ENCODE measurements at regions not wholly inside any gene's neighbourhood (a gene's known extent, or its start where the extent isn't known, plus 50 kb on each side); places are given as distances from the start of the nearest gene placed in this dataset.

DNA sequence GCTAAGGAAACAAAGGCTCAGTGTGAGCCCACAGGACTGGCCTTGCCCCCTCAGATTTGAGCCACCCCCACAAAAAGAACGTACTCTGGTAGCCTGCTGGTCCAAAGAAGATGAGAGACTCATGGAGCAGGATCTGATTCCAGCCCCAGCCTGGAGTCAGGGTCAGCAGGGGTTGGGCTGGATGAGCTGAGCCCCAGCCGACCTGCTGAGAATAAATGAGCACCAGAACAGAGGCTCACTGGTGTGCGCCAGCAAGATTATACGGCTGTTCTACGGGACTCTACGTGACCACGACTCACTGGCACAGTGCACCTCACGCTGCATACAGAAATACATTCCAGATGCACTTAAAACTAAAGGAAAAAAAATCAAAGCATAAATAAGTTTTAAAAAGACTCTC is 186.0 kb upstream of the RPL38 start:
- Histone ChIP-seq H3K27me3 (ENCODE audit: insufficient read depth, low read length, poor library complexity) (no peaks in the 10 kb centered on the region), H4K5ac (ENCODE audit: low read length) (no peak overlapping the region), H4K8ac (ENCODE audit: low read depth, low read length) (no peak overlapping the region), H3K4me3 (ENCODE audit: low read length) (no peak overlapping the region), H2AK5ac (ENCODE audit: low read length) (no peak overlapping the region), H3K27ac (ENCODE audit: low read depth, low read length) (no peak overlapping the region), H3K18ac (ENCODE audit: low read length) (no peak overlapping the region), H3K4me2 (ENCODE audit: low read length) (no peak overlapping the region), H3K23ac (ENCODE audit: low read length) (no peak overlapping the region), H3K36me3 (ENCODE audit: control insufficient read depth, insufficient read depth, low read length) (no peaks in the 10 kb centered on the region), H3K79me2 (ENCODE audit: control insufficient read depth, insufficient read depth, low read length) (no peaks in the 10 kb centered on the region), H3K79me1 (ENCODE audit: low read length) (no peaks in the 10 kb centered on the region), H3K9ac (ENCODE audit: low read length) (no peak overlapping the region), H3K4me1 (ENCODE audit: control insufficient read depth, low read depth, low read length) (peaks cover 7% of the 10 kb centered on the region), H2BK120ac (ENCODE audit: low read depth, low read length) (no peak overlapping the region), H2BK5ac (ENCODE audit: low read length) (no peak overlapping the region), H2BK15ac (replicated peaks; ENCODE audit: low read depth) (no peak overlapping the region), H3K4ac (ENCODE audit: low read depth, low read length) (no peak overlapping the region), H3K56ac (ENCODE audit: low read length) (no peak overlapping the region)
- no peak for DNase-seq
- WGBS (ENCODE audit: extremely low coverage, insufficient coverage, low lambda C conversion rate), result no CpG with 5 or more reads among the region's 8 CpGs

GRCh38 chr17:74018115-74018514 is 185.4 kb upstream of the RPL38 start:
- Histone ChIP-seq H3K36me3 (ENCODE audit: control insufficient read depth, insufficient read depth, low read length) (no peaks in the 10 kb centered on the region), H3K4me3 (ENCODE audit: low read length) (no peak overlapping the region), H3K4me1 (ENCODE audit: control insufficient read depth, low read depth, low read length) (peaks cover 7% of the 10 kb centered on the region), H2AK5ac (ENCODE audit: low read length) (no peak overlapping the region), H3K79me2 (ENCODE audit: control insufficient read depth, insufficient read depth, low read length) (no peaks in the 10 kb centered on the region), H3K27ac (ENCODE audit: low read depth, low read length) (no peak overlapping the region), H3K79me1 (ENCODE audit: low read length) (no peaks in the 10 kb centered on the region), H2BK5ac (ENCODE audit: low read length) (no peak overlapping the region), H3K18ac (ENCODE audit: low read length) (no peak overlapping the region), H2BK120ac (ENCODE audit: low read depth, low read length) (no peak overlapping the region), H2BK15ac (replicated peaks; ENCODE audit: low read depth) (no peak overlapping the region), H3K9ac (ENCODE audit: low read length) (no peak overlapping the region), H3K27me3 (ENCODE audit: insufficient read depth, low read length, poor library complexity) (no peaks in the 10 kb centered on the region), H3K4me2 (ENCODE audit: low read length) (no peak overlapping the region), H3K56ac (ENCODE audit: low read length) (no peak overlapping the region), H3K4ac (ENCODE audit: low read depth, low read length) (no peak overlapping the region), H3K23ac (ENCODE audit: low read length) (no peak overlapping the region), H4K5ac (ENCODE audit: low read length) (no peak overlapping the region), H4K8ac (ENCODE audit: low read depth, low read length) (no peak overlapping the region)
- no CpG with 5 or more reads among the region's 4 CpGs for WGBS (ENCODE audit: extremely low coverage, insufficient coverage, low lambda C conversion rate)
- DNase-seq, result no peak

DNA sequence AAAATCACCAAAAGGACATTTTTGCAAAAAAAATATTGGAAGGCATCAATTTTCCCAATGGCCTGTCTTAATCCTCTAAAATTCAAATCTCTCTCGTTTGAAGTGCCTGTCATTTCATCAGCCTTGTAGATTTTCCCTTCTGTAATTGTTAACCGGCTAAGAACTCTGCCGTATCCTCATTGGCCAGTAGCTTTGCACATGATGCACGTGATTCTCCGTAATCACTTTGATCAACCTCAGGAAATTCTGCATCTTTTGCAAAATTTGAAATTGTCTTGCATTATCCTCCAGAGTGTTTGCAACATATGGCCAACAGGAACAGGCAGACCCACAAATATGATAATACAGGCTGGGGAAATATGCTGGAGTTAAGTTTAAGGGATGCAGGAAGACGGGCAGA is 184.2 kb upstream of the RPL38 start:
- no peak overlapping the region for H2BK5ac ChIP-seq (ENCODE audit: low read length)
- no peak overlapping the region for H2BK15ac ChIP-seq (replicated peaks; ENCODE audit: low read depth)
- no peak overlapping the region for H3K23ac ChIP-seq (ENCODE audit: low read length)
- no peak overlapping the region for H4K8ac ChIP-seq (ENCODE audit: low read depth, low read length)
- H3K9ac ChIP-seq (ENCODE audit: low read length), result no peak overlapping the region
- no peak overlapping the region for H3K4ac ChIP-seq (ENCODE audit: low read depth, low read length)
- H3K56ac ChIP-seq (ENCODE audit: low read length), result no peak overlapping the region
- H2AK5ac ChIP-seq (ENCODE audit: low read length), result no peak overlapping the region
- H3K27me3 ChIP-seq (ENCODE audit: insufficient read depth, low read length, poor library complexity), result no peaks in the 10 kb centered on the region
- peaks cover 9% of the 10 kb centered on the region for H3K4me1 ChIP-seq (ENCODE audit: control insufficient read depth, low read depth, low read length)
- no peak overlapping the region for H3K4me2 ChIP-seq (ENCODE audit: low read length)
- H3K79me1 ChIP-seq (ENCODE audit: low read length), result no peaks in the 10 kb centered on the region
- H3K27ac ChIP-seq (ENCODE audit: low read depth, low read length), result no peak overlapping the region
- no peak overlapping the region for H3K18ac ChIP-seq (ENCODE audit: low read length)
- no peaks in the 10 kb centered on the region for H3K79me2 ChIP-seq (ENCODE audit: control insufficient read depth, insufficient read depth, low read length)
- no peak overlapping the region for H4K5ac ChIP-seq (ENCODE audit: low read length)
- WGBS (ENCODE audit: extremely low coverage, insufficient coverage, low lambda C conversion rate), result no CpG with 5 or more reads among the region's 6 CpGs
- no peak overlapping the region for H2BK120ac ChIP-seq (ENCODE audit: low read depth, low read length)
- DNase-seq, result no peak
- H3K36me3 ChIP-seq (ENCODE audit: control insufficient read depth, insufficient read depth, low read length), result no peaks in the 10 kb centered on the region
- H3K4me3 ChIP-seq (ENCODE audit: low read length), result no peak overlapping the region

- H4K8ac ChIP-seq (ENCODE audit: low read depth, low read length), result no peak overlapping the region
- H3K27ac ChIP-seq (ENCODE audit: low read depth, low read length), result no peak overlapping the region
- H4K5ac ChIP-seq (ENCODE audit: low read length), result no peak overlapping the region
- no peak overlapping the region for H3K4me3 ChIP-seq (ENCODE audit: low read length)
- H3K27me3 ChIP-seq (ENCODE audit: insufficient read depth, low read length, poor library complexity), result no peaks in the 10 kb centered on the region
- H3K4ac ChIP-seq (ENCODE audit: low read depth, low read length), result no peak overlapping the region
- peaks cover 12% of the 10 kb centered on the region for H3K4me1 ChIP-seq (ENCODE audit: control insufficient read depth, low read depth, low read length)
- no peak overlapping the region for H2BK5ac ChIP-seq (ENCODE audit: low read length)
- no peaks in the 10 kb centered on the region for H3K79me1 ChIP-seq (ENCODE audit: low read length)
- no peak overlapping the region for H3K56ac ChIP-seq (ENCODE audit: low read length)
- no peak overlapping the region for H3K23ac ChIP-seq (ENCODE audit: low read length)
- H3K79me2 ChIP-seq (ENCODE audit: control insufficient read depth, insufficient read depth, low read length), result no peaks in the 10 kb centered on the region
- no peaks in the 10 kb centered on the region for H3K36me3 ChIP-seq (ENCODE audit: control insufficient read depth, insufficient read depth, low read length)
- H3K9ac ChIP-seq (ENCODE audit: low read length), result no peak overlapping the region
- no peak overlapping the region for H2BK15ac ChIP-seq (replicated peaks; ENCODE audit: low read depth)
- no peak overlapping the region for H2BK120ac ChIP-seq (ENCODE audit: low read depth, low read length)
- no peak overlapping the region for H3K18ac ChIP-seq (ENCODE audit: low read length)
- no CpG with 5 or more reads among the region's 1 CpG for WGBS (ENCODE audit: extremely low coverage, insufficient coverage, low lambda C conversion rate)
- H3K4me2 ChIP-seq (ENCODE audit: low read length), result no peak overlapping the region
- H2AK5ac ChIP-seq (ENCODE audit: low read length), result no peak overlapping the region
- no peak for DNase-seq
Observed at GRCh38 chr17:74019860-74020259, 183.6 kb upstream of the RPL38 start.

DNA sequence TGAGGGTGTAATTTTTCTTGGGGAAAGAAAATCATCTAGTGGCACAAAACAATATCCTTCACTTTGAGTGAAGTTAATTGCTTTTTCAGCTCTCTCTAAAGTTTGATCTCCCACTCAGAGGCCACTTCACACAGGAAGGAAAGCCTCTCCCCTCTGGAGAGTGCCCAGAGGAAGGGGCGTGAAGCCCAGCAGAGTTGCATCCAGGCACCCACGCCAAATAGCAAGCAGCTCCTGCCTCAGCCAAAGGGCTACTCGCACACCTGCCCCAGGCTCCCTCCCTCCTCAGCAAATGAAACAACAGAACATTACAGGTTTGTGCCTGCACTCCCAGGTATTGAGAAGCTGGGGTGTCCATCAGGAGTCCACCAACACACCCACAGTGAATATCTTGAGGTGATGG is 183.0 kb upstream of the RPL38 start:
- no peak overlapping the region for H3K56ac ChIP-seq (ENCODE audit: low read length)
- no peak overlapping the region for H2AK5ac ChIP-seq (ENCODE audit: low read length)
- no peak overlapping the region for H3K18ac ChIP-seq (ENCODE audit: low read length)
- H3K4me1 ChIP-seq (ENCODE audit: control insufficient read depth, low read depth, low read length), result peaks cover 12% of the 10 kb centered on the region
- no peak overlapping the region for H3K4me2 ChIP-seq (ENCODE audit: low read length)
- H3K79me2 ChIP-seq (ENCODE audit: control insufficient read depth, insufficient read depth, low read length), result no peaks in the 10 kb centered on the region
- H2BK15ac ChIP-seq (replicated peaks; ENCODE audit: low read depth), result no peak overlapping the region
- H3K4ac ChIP-seq (ENCODE audit: low read depth, low read length), result no peak overlapping the region
- no peak overlapping the region for H2BK5ac ChIP-seq (ENCODE audit: low read length)
- no peak overlapping the region for H3K23ac ChIP-seq (ENCODE audit: low read length)
- no CpG with 5 or more reads among the region's 3 CpGs for WGBS (ENCODE audit: extremely low coverage, insufficient coverage, low lambda C conversion rate)
- H2BK120ac ChIP-seq (ENCODE audit: low read depth, low read length), result no peak overlapping the region
- no peak overlapping the region for H3K9ac ChIP-seq (ENCODE audit: low read length)
- H3K4me3 ChIP-seq (ENCODE audit: low read length), result no peak overlapping the region
- H3K27ac ChIP-seq (ENCODE audit: low read depth, low read length), result no peak overlapping the region
- DNase-seq, result no peak
- no peak overlapping the region for H4K8ac ChIP-seq (ENCODE audit: low read depth, low read length)
- no peaks in the 10 kb centered on the region for H3K36me3 ChIP-seq (ENCODE audit: control insufficient read depth, insufficient read depth, low read length)
- H4K5ac ChIP-seq (ENCODE audit: low read length), result no peak overlapping the region
- H3K79me1 ChIP-seq (ENCODE audit: low read length), result no peaks in the 10 kb centered on the region
- no peaks in the 10 kb centered on the region for H3K27me3 ChIP-seq (ENCODE audit: insufficient read depth, low read length, poor library complexity)

- Histone ChIP-seq H4K8ac (ENCODE audit: low read depth, low read length) (no peak overlapping the region), H3K56ac (ENCODE audit: low read length) (no peak overlapping the region), H2BK15ac (replicated peaks; ENCODE audit: low read depth) (no peak overlapping the region), H3K18ac (ENCODE audit: low read length) (no peak overlapping the region), H3K27me3 (ENCODE audit: insufficient read depth, low read length, poor library complexity) (no peaks in the 10 kb centered on the region), H2BK120ac (ENCODE audit: low read depth, low read length) (no peak overlapping the region), H3K9ac (ENCODE audit: low read length) (no peak overlapping the region), H3K4me1 (ENCODE audit: control insufficient read depth, low read depth, low read length) (peaks cover 5% of the 10 kb centered on the region), H3K4ac (ENCODE audit: low read depth, low read length) (no peak overlapping the region), H3K27ac (ENCODE audit: low read depth, low read length) (no peak overlapping the region), H4K5ac (ENCODE audit: low read length) (no peak overlapping the region), H2AK5ac (ENCODE audit: low read length) (no peak overlapping the region), H3K36me3 (ENCODE audit: control insufficient read depth, insufficient read depth, low read length) (no peaks in the 10 kb centered on the region), H3K23ac (ENCODE audit: low read length) (no peak overlapping the region), H3K79me1 (ENCODE audit: low read length) (no peaks in the 10 kb centered on the region), H3K4me3 (ENCODE audit: low read length) (no peak overlapping the region), H3K79me2 (ENCODE audit: control insufficient read depth, insufficient read depth, low read length) (no peaks in the 10 kb centered on the region), H2BK5ac (ENCODE audit: low read length) (no peak overlapping the region), H3K4me2 (ENCODE audit: low read length) (no peak overlapping the region)
- DNase-seq, result peak; percentile 94
- WGBS (ENCODE audit: extremely low coverage, insufficient coverage, low lambda C conversion rate), result no CpG with 5 or more reads among the region's 10 CpGs
Observed at GRCh38 chr17:74024871-74025531, 178.5 kb upstream of the RPL38 start.

Measured in mesendoderm (in vitro differentiated cells).